ENCODE measurements at regions not wholly inside any gene's neighbourhood (a gene's known extent, or its start where the extent isn't known, plus 50 kb on each side); places are given as distances from the start of the nearest gene placed in this dataset.

- H3K4me1 ChIP-seq, result no peaks in the 10 kb centered on the region
- ATAC-seq, result no peak
- intact Hi-C loops (cut with DNase I), result no loop called here
Observed at GRCh38 chr3:118088696-118089095, 946.0 kb downstream of the IGSF11 start.

GRCh38 chr3:118089563-118089962 lies 945.1 kb downstream of the IGSF11 start:
- intact Hi-C loops (cut with DNase I), result no loop called here
- H3K27me3 ChIP-seq, result no peaks in the 10 kb centered on the region
- DNase-seq, result no peak
- no peaks in the 10 kb centered on the region for H3K9me3 ChIP-seq
- WGBS (ENCODE audit: insufficient coverage, low coverage, low lambda C conversion rate, missing lambda C conversion rate), result 67% methylated on average over 1 of the region's 1 CpG
- TF ChIP-seq POLR2A (IDR thresholded peaks at IDR 0.05), result no peak
- TF ChIP-seq, protein P1, sequence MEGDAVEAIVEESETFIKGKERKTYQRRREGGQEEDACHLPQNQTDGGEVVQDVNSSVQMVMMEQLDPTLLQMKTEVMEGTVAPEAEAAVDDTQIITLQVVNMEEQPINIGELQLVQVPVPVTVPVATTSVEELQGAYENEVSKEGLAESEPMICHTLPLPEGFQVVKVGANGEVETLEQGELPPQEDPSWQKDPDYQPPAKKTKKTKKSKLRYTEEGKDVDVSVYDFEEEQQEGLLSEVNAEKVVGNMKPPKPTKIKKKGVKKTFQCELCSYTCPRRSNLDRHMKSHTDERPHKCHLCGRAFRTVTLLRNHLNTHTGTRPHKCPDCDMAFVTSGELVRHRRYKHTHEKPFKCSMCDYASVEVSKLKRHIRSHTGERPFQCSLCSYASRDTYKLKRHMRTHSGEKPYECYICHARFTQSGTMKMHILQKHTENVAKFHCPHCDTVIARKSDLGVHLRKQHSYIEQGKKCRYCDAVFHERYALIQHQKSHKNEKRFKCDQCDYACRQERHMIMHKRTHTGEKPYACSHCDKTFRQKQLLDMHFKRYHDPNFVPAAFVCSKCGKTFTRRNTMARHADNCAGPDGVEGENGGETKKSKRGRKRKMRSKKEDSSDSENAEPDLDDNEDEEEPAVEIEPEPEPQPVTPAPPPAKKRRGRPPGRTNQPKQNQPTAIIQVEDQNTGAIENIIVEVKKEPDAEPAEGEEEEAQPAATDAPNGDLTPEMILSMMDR (IDR thresholded peaks at IDR 0.05), result no peak
- H3K27ac ChIP-seq, result no peak overlapping the region
- no peaks in the 10 kb centered on the region for H3K4me1 ChIP-seq
- no peaks in the 10 kb centered on the region for H3K36me3 ChIP-seq
- no peak overlapping the region for H3K4me3 ChIP-seq
- no peak for ATAC-seq

More at GRCh38 chr3:118088696-118089095, 946.0 kb downstream of the IGSF11 start:
- no peaks in the 10 kb centered on the region for H3K36me3 ChIP-seq
- DNase-seq, result no peak
- H3K4me3 ChIP-seq, result no peak overlapping the region
- no peak overlapping the region for H3K27ac ChIP-seq
- H3K27me3 ChIP-seq, result no peaks in the 10 kb centered on the region
- no peaks in the 10 kb centered on the region for H3K9me3 ChIP-seq
- 20% methylated on average over 3 of the region's 3 CpGs for WGBS (ENCODE audit: insufficient coverage, low coverage, low lambda C conversion rate, missing lambda C conversion rate)
- TF ChIP-seq, protein P1 (IDR thresholded peaks at IDR 0.05), result no peak
- no peak for TF ChIP-seq POLR2A (IDR thresholded peaks at IDR 0.05)

GRCh38 chr3:118097226-118097625 lies 937.4 kb downstream of the IGSF11 start:
- Histone ChIP-seq H3K9me3 (no peaks in the 10 kb centered on the region), H3K27me3 (no peaks in the 10 kb centered on the region), H3K4me3 (no peak overlapping the region), H3K36me3 (no peaks in the 10 kb centered on the region), H3K27ac (no peak overlapping the region), H3K4me1 (no peaks in the 10 kb centered on the region)
- no peak for ATAC-seq
- intact Hi-C loops (cut with DNase I), result no loop called here
- WGBS (ENCODE audit: insufficient coverage, low coverage, low lambda C conversion rate, missing lambda C conversion rate), result 52% methylated on average over 2 of the region's 2 CpGs
- TF ChIP-seq POLR2A (IDR thresholded peaks at IDR 0.05), result no peak
- TF ChIP-seq, protein P1 (IDR thresholded peaks at IDR 0.05), result no peak
- DNase-seq, result no peak

GRCh38 chr3:118097660-118098059 lies 937.0 kb downstream of the IGSF11 start:
- WGBS (ENCODE audit: insufficient coverage, low coverage, low lambda C conversion rate, missing lambda C conversion rate), result 61% methylated on average over 1 of the region's 1 CpG
- Histone ChIP-seq H3K9me3 (no peaks in the 10 kb centered on the region), H3K27ac (no peak overlapping the region), H3K4me1 (no peaks in the 10 kb centered on the region), H3K27me3 (no peaks in the 10 kb centered on the region), H3K36me3 (no peaks in the 10 kb centered on the region), H3K4me3 (no peak overlapping the region)
- DNase-seq (no peak), ATAC-seq (no peak)
- intact Hi-C loops (cut with DNase I), result no loop called here
- TF ChIP-seq POLR2A (IDR thresholded peaks at IDR 0.05), result no peak
- TF ChIP-seq, protein P1 (IDR thresholded peaks at IDR 0.05), result no peak

DNA sequence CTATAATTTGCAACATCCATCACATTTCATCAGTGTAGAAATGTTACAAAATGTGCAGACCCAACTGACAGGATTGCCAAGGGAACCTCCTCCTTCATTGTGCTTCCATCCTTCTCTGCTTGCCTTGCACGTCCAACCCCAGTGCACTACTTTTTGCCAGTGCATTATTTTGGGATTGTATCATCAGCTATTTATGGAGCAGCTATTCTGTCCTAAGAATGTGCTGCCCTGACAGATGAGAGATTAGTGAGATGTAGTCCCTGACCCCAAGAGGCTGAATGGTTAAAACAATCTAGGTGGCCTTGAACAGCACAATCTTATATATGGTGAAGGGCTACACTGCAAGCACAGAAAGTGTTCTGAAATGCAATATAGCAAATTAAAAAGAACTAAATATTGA lies 935.8 kb downstream of the IGSF11 start:
- intact Hi-C loops (cut with DNase I), result no loop called here

More for the DNA sequence above, 935.8 kb downstream of the IGSF11 start:
- DNase-seq (no peak), ATAC-seq (no peak)
- Histone ChIP-seq H3K4me1 (no peaks in the 10 kb centered on the region), H3K27me3 (no peaks in the 10 kb centered on the region), H3K9me3 (no peaks in the 10 kb centered on the region), H3K27ac (no peak overlapping the region), H3K4me3 (no peak overlapping the region), H3K36me3 (no peaks in the 10 kb centered on the region)
- 63% methylated on average over 1 of the region's 1 CpG for WGBS (ENCODE audit: insufficient coverage, low coverage, low lambda C conversion rate, missing lambda C conversion rate)
- TF ChIP-seq, protein P1 (IDR thresholded peaks at IDR 0.05), result no peak
- TF ChIP-seq POLR2A (IDR thresholded peaks at IDR 0.05), result no peak

Data from right lobe of liver (tissue), 6 donors.